K562 (cell line): ENCODE measurements at regions not wholly inside any gene's neighbourhood (a gene's known extent, or its start where the extent isn't known, plus 50 kb on each side); places are given as distances from the start of the nearest gene placed in this dataset.

Experiments used
- BRD9 ChIP-seq: fragments of 450-650 bp; IDR thresholded peaks from 2 replicates; pipeline ENCODE4 v1.6.1; 2018; ENCODE audit warnings: low read depth; ENCODE audit not compliant: partially characterized antibody
- CTBP1 ChIP-seq: fragments of 450-650 bp; IDR thresholded peaks from 2 replicates; pipeline ENCODE4 v1.6.1; 2016; ENCODE audit warnings: borderline replicate concordance
- HIVEP1 ChIP-seq: fragments of 250-450 bp; sonication (Bioruptor Pico); IDR thresholded peaks from 2 replicates; pipeline ENCODE4 v1.4.0; 2020; ENCODE audit warnings: mild to moderate bottlenecking
- LEF1 ChIP-seq: fragments of 450-650 bp; IDR thresholded peaks from 2 replicates; pipeline ENCODE4 v1.6.1; 2016; ENCODE audit warnings: mild to moderate bottlenecking
- NEUROD1 ChIP-seq: fragments of 150-350 bp; IDR thresholded peaks from 2 replicates; pipeline ENCODE4 v1.6.1; 2014; ENCODE audit warnings: borderline replicate concordance, low read length, low read depth; ENCODE audit not compliant: partially characterized antibody
- NFYB ChIP-seq: IDR thresholded peaks from 2 replicates; pipeline ENCODE4 v1.6.1; 2011; ENCODE audit warnings: mild to moderate bottlenecking, moderate library complexity; ENCODE audit not compliant: insufficient read length; ENCODE audit errors: extremely low read depth
- NRF1 ChIP-seq, 2 experiments: fragments of 450-650 bp; IDR thresholded peaks in 1 of 2; conservative IDR thresholded peaks in 1 of 2; 2 replicates each; pipeline ENCODE4 v1.6.1; 2014; ENCODE audit warnings: mild to moderate bottlenecking in 2 of 2
- POU5F1 ChIP-seq: fragments of 150-350 bp; IDR thresholded peaks from 2 replicates; pipeline ENCODE4 v1.6.1; 2014; ENCODE audit warnings: borderline replicate concordance, low read length, low read depth, mild to moderate bottlenecking; ENCODE audit not compliant: partially characterized antibody
- TF ChIP-seq, protein P1 (sequence below), 2 experiments: fragments of 250-450 bp in 1 of 2; fragments of 450-650 bp in 1 of 2; sonication (Bioruptor Pico) in 1 of 2; IDR thresholded peaks; 2 replicates each; pipeline versions ENCODE4 v1.6.1 to v1.8.0; 2016 to 2021; ENCODE audit warnings: mild to moderate bottlenecking in 2 of 2, moderate library complexity in 2 of 2, missing compliant biosample characterization in 1 of 2, missing genetic modification characterization in 1 of 2
- TF ChIP-seq, protein P2 (sequence below): fragments of 250-450 bp; sonication (Bioruptor Pico); IDR thresholded peaks from 2 replicates; pipeline ENCODE4 v1.8.0; 2021; ENCODE audit warnings: moderate library complexity, mild to moderate bottlenecking, inconsistent platforms
- TF ChIP-seq, protein P3 (sequence below): fragments of 450-650 bp; IDR thresholded peaks from 2 replicates; pipeline ENCODE4 v1.6.1; 2017; ENCODE audit warnings: antibody characterized with exemption
- TF ChIP-seq, protein P4 (sequence below), 2 experiments: fragments of 450-650 bp in 1 of 2; IDR thresholded peaks; 2 replicates each; pipeline ENCODE4 v1.6.1; 2011 to 2017; ENCODE audit warnings: low read depth in 2 of 2, antibody characterized with exemption in 1 of 2, borderline replicate concordance in 1 of 2, low read length in 1 of 2, mild to moderate bottlenecking in 1 of 2, mixed read lengths in 1 of 2; ENCODE audit not compliant: control insufficient read depth in 1 of 2
- TF ChIP-seq, protein P5 (sequence below), 2 experiments: fragments of 450-650 bp; IDR thresholded peaks; 2 replicates each; pipeline ENCODE4 v1.6.1; 2016

DNA sequence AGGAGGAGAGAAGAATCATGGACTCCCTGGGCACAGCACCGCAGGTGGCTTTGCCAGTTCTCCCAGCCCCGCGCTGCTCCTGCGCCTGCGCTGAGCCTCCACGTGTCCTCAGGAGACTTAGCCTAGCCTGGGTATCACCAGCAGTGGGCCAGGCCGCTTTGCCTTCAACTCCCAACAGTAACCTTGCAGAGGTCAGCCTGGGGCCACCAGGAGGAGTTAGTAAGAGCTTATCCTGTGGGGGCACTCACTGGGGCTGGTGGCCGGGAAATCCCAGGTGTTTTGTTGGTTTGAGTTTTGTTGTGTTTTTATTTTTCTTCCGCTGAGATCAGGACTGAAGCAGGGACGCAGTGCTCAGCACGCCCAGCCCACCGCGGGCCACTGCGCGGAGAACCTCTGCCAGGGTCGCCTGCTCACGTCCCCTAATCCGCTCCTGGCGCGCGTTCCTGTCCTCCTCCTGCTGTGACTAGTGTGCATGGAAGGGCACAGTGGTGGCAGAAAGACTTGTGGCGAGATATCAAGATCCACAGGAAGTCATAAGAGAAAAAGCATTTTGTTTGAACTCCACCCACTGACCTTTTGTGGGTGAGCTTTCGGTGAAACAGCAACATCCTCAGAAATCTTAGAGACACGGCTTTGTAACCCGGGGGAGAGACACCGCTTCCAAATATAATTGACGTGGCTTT, 207.4 kb upstream of the RFC3 start (continued):
- TF ChIP-seq, protein P1, sequence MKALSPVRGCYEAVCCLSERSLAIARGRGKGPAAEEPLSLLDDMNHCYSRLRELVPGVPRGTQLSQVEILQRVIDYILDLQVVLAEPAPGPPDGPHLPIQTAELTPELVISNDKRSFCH (CRISPR knock-in tag; IDR thresholded peaks at IDR 0.05): no peak
- TF ChIP-seq, protein P1 (tag; IDR thresholded peaks at IDR 0.05): 0 out of 2 replicates have a peak, but pooled peaks have one; percentile 33
- TF ChIP-seq HIVEP1: no peak
- TF ChIP-seq, protein P2, sequence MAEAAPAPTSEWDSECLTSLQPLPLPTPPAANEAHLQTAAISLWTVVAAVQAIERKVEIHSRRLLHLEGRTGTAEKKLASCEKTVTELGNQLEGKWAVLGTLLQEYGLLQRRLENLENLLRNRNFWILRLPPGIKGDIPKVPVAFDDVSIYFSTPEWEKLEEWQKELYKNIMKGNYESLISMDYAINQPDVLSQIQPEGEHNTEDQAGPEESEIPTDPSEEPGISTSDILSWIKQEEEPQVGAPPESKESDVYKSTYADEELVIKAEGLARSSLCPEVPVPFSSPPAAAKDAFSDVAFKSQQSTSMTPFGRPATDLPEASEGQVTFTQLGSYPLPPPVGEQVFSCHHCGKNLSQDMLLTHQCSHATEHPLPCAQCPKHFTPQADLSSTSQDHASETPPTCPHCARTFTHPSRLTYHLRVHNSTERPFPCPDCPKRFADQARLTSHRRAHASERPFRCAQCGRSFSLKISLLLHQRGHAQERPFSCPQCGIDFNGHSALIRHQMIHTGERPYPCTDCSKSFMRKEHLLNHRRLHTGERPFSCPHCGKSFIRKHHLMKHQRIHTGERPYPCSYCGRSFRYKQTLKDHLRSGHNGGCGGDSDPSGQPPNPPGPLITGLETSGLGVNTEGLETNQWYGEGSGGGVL (CRISPR knock-in tag): no peak
- no peak for TF ChIP-seq POU5F1
- no peak for TF ChIP-seq NEUROD1
- TF ChIP-seq NFYB: no peak
- no peak for TF ChIP-seq CTBP1
- TF ChIP-seq NRF1 (conservative IDR thresholded peaks at IDR 0.05 in 1 of 2, IDR thresholded peaks at IDR 0.05 in 1 of 2): peak; percentile 62 to 70
- no peak for TF ChIP-seq BRD9
- TF ChIP-seq, protein P3, sequence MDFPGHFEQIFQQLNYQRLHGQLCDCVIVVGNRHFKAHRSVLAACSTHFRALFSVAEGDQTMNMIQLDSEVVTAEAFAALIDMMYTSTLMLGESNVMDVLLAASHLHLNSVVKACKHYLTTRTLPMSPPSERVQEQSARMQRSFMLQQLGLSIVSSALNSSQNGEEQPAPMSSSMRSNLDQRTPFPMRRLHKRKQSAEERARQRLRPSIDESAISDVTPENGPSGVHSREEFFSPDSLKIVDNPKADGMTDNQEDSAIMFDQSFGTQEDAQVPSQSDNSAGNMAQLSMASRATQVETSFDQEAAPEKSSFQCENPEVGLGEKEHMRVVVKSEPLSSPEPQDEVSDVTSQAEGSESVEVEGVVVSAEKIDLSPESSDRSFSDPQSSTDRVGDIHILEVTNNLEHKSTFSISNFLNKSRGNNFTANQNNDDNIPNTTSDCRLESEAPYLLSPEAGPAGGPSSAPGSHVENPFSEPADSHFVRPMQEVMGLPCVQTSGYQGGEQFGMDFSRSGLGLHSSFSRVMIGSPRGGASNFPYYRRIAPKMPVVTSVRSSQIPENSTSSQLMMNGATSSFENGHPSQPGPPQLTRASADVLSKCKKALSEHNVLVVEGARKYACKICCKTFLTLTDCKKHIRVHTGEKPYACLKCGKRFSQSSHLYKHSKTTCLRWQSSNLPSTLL: no peak
- TF ChIP-seq LEF1: no peak
- TF ChIP-seq, protein P4, sequence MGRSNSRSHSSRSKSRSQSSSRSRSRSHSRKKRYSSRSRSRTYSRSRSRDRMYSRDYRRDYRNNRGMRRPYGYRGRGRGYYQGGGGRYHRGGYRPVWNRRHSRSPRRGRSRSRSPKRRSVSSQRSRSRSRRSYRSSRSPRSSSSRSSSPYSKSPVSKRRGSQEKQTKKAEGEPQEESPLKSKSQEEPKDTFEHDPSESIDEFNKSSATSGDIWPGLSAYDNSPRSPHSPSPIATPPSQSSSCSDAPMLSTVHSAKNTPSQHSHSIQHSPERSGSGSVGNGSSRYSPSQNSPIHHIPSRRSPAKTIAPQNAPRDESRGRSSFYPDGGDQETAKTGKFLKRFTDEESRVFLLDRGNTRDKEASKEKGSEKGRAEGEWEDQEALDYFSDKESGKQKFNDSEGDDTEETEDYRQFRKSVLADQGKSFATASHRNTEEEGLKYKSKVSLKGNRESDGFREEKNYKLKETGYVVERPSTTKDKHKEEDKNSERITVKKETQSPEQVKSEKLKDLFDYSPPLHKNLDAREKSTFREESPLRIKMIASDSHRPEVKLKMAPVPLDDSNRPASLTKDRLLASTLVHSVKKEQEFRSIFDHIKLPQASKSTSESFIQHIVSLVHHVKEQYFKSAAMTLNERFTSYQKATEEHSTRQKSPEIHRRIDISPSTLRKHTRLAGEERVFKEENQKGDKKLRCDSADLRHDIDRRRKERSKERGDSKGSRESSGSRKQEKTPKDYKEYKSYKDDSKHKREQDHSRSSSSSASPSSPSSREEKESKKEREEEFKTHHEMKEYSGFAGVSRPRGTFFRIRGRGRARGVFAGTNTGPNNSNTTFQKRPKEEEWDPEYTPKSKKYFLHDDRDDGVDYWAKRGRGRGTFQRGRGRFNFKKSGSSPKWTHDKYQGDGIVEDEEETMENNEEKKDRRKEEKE (IDR thresholded peaks at IDR 0.05; ENCODE audit: borderline replicate concordance in 1 of 2, control insufficient read depth in 1 of 2, low read depth in 2 of 2, low read length in 1 of 2): no peak
- TF ChIP-seq, protein P5, sequence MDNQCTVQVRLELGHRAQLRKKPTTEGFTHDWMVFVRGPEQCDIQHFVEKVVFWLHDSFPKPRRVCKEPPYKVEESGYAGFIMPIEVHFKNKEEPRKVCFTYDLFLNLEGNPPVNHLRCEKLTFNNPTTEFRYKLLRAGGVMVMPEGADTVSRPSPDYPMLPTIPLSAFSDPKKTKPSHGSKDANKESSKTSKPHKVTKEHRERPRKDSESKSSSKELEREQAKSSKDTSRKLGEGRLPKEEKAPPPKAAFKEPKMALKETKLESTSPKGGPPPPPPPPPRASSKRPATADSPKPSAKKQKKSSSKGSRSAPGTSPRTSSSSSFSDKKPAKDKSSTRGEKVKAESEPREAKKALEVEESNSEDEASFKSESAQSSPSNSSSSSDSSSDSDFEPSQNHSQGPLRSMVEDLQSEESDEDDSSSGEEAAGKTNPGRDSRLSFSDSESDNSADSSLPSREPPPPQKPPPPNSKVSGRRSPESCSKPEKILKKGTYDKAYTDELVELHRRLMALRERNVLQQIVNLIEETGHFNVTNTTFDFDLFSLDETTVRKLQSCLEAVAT (IDR thresholded peaks at IDR 0.05): no peak
